HL-60 (cell line): ENCODE measurements at regions not wholly inside any gene's neighbourhood (a gene's known extent, or its start where the extent isn't known, plus 50 kb on each side); places are given as distances from the start of the nearest gene placed in this dataset.

ENCODE experiments used
- CTCF ChIP-seq: IDR thresholded peaks from one replicate; pipeline ENCODE4 v1.5.1; 2011; ENCODE audit warnings: low read length, control low read depth, inconsistent platforms; ENCODE audit not compliant: insufficient read depth
- POLR2AphosphoS5 ChIP-seq: IDR thresholded peaks from 2 replicates; pipeline ENCODE4 v1.6.1; 2012; ENCODE audit warnings: low read depth
- REST ChIP-seq: IDR thresholded peaks from 2 replicates; pipeline ENCODE4 v1.6.1; 2012; ENCODE audit warnings: low read depth; ENCODE audit not compliant: insufficient replicate concordance
- SPI1 ChIP-seq: IDR thresholded peaks from 2 replicates; pipeline ENCODE4 v1.6.1; 2012; ENCODE audit warnings: low read depth, mild to moderate bottlenecking, borderline replicate concordance

GRCh38 chr1:108082001-108082400 lies 117.0 kb upstream of the VAV3 start:
- TF ChIP-seq REST (no peak), CTCF (no peak), POLR2AphosphoS5 (no peak), SPI1 (no peak)
